ENCODE measurements at regions not wholly inside any gene's neighbourhood (a gene's known extent, or its start where the extent isn't known, plus 50 kb on each side); places are given as distances from the start of the nearest gene placed in this dataset.

DNA sequence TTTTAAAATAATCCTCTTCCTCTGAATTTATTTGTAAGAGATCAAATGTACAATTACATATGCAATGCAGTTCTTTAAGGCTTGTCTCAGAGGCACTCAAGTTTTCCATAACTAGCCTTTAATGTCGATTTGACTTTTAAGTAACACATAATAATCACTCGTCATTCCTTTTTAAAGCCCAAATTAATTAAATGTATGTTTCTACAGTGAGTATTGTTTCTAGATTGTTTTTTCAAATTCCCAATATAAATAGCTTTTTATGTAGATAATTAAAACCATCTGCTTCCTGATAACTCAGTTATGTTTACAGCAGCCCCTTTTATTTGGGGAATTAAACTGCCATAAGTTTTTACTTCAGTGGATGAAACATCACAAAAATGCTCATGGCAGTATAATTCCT, 185.1 kb downstream of the ETNK1 start:
- TF ChIP-seq, protein P1, sequence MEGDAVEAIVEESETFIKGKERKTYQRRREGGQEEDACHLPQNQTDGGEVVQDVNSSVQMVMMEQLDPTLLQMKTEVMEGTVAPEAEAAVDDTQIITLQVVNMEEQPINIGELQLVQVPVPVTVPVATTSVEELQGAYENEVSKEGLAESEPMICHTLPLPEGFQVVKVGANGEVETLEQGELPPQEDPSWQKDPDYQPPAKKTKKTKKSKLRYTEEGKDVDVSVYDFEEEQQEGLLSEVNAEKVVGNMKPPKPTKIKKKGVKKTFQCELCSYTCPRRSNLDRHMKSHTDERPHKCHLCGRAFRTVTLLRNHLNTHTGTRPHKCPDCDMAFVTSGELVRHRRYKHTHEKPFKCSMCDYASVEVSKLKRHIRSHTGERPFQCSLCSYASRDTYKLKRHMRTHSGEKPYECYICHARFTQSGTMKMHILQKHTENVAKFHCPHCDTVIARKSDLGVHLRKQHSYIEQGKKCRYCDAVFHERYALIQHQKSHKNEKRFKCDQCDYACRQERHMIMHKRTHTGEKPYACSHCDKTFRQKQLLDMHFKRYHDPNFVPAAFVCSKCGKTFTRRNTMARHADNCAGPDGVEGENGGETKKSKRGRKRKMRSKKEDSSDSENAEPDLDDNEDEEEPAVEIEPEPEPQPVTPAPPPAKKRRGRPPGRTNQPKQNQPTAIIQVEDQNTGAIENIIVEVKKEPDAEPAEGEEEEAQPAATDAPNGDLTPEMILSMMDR (IDR thresholded peaks at IDR 0.05 in 2 of 3, conservative IDR thresholded peaks at IDR 0.05 in 1 of 3; ENCODE audit: control insufficient read depth in 2 of 3, extremely low read depth in 1 of 3, insufficient read depth in 1 of 3, low read depth in 3 of 3, low read length in 3 of 3), result no peak
- TF ChIP-seq FOS (IDR thresholded peaks at IDR 0.05; ENCODE audit: borderline replicate concordance, extremely low read depth, insufficient read length) (no peak), POLR2A (IDR thresholded peaks at IDR 0.05; ENCODE audit: low read depth, low read length) (no peak), TCF7 (IDR thresholded peaks at IDR 0.05; ENCODE audit: borderline replicate concordance) (no peak), EGR1 (IDR thresholded peaks at IDR 0.05; ENCODE audit: borderline replicate concordance in 1 of 2, low read depth in 2 of 2, low read length in 2 of 2) (no peak), NFIC (IDR thresholded peaks at IDR 0.05; ENCODE audit: low read depth, low read length) (no peak), DPF2 (IDR thresholded peaks at IDR 0.05) (no peak)
- TF ChIP-seq, protein P2, sequence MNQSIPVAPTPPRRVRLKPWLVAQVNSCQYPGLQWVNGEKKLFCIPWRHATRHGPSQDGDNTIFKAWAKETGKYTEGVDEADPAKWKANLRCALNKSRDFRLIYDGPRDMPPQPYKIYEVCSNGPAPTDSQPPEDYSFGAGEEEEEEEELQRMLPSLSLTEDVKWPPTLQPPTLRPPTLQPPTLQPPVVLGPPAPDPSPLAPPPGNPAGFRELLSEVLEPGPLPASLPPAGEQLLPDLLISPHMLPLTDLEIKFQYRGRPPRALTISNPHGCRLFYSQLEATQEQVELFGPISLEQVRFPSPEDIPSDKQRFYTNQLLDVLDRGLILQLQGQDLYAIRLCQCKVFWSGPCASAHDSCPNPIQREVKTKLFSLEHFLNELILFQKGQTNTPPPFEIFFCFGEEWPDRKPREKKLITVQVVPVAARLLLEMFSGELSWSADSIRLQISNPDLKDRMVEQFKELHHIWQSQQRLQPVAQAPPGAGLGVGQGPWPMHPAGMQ (IDR thresholded peaks at IDR 0.05; ENCODE audit: borderline replicate concordance), result no peak
- TF ChIP-seq, protein P3, sequence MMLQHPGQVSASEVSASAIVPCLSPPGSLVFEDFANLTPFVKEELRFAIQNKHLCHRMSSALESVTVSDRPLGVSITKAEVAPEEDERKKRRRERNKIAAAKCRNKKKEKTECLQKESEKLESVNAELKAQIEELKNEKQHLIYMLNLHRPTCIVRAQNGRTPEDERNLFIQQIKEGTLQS (IDR thresholded peaks at IDR 0.05; ENCODE audit: borderline replicate concordance, extremely low read depth, low read depth, low read length), result no peak
- TF ChIP-seq, protein P4, sequence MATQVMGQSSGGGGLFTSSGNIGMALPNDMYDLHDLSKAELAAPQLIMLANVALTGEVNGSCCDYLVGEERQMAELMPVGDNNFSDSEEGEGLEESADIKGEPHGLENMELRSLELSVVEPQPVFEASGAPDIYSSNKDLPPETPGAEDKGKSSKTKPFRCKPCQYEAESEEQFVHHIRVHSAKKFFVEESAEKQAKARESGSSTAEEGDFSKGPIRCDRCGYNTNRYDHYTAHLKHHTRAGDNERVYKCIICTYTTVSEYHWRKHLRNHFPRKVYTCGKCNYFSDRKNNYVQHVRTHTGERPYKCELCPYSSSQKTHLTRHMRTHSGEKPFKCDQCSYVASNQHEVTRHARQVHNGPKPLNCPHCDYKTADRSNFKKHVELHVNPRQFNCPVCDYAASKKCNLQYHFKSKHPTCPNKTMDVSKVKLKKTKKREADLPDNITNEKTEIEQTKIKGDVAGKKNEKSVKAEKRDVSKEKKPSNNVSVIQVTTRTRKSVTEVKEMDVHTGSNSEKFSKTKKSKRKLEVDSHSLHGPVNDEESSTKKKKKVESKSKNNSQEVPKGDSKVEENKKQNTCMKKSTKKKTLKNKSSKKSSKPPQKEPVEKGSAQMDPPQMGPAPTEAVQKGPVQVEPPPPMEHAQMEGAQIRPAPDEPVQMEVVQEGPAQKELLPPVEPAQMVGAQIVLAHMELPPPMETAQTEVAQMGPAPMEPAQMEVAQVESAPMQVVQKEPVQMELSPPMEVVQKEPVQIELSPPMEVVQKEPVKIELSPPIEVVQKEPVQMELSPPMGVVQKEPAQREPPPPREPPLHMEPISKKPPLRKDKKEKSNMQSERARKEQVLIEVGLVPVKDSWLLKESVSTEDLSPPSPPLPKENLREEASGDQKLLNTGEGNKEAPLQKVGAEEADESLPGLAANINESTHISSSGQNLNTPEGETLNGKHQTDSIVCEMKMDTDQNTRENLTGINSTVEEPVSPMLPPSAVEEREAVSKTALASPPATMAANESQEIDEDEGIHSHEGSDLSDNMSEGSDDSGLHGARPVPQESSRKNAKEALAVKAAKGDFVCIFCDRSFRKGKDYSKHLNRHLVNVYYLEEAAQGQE (IDR thresholded peaks at IDR 0.05; ENCODE audit: low read depth, low read length), result no peak
